A549 (cell line): ENCODE measurements at regions not wholly inside any gene's neighbourhood (a gene's known extent, or its start where the extent isn't known, plus 50 kb on each side); places are given as distances from the start of the nearest gene placed in this dataset.

ENCODE experiments used
- ATOH8 ChIP-seq: fragments of 250-450 bp; sonication (Bioruptor Pico); IDR thresholded peaks from 2 replicates; pipeline ENCODE4 v1.5.0; 2020; ENCODE audit warnings: low read depth, mild to moderate bottlenecking, moderate library complexity
- CHD2 ChIP-seq: fragments of 150-350 bp; IDR thresholded peaks from 2 replicates; pipeline ENCODE4 v1.6.1; 2014; ENCODE audit warnings: low read length; ENCODE audit not compliant: partially characterized antibody
- CTCF ChIP-seq: fragments of >200 bp; sonication (Bioruptor Twin); formaldehyde crosslinking; IDR thresholded peaks from 3 replicates; pipeline ENCODE4 v1.5.1; 2016
- EP300 ChIP-seq, 2 experiments: fragments of >200 bp; sonication (Bioruptor Twin); formaldehyde crosslinking; IDR thresholded peaks; 2 replicates in 1 of 2; 3 replicates in 1 of 2; pipeline ENCODE4 v1.6.1; 2016 to 2017
- FOSB ChIP-seq: fragments of 250-450 bp; sonication (Bioruptor Pico); IDR thresholded peaks from 2 replicates; pipeline ENCODE4 v1.5.0; 2020; ENCODE audit warnings: mild to moderate bottlenecking, moderate library complexity
- HES2 ChIP-seq: fragments of >200 bp; sonication (Bioruptor Twin); formaldehyde crosslinking; IDR thresholded peaks from 2 replicates; pipeline ENCODE4 v1.6.1; 2016
- MAFK ChIP-seq: fragments of 450-650 bp; IDR thresholded peaks from 2 replicates; pipeline ENCODE4 v1.6.1; 2014; ENCODE audit not compliant: partially characterized antibody
- POLR2A ChIP-seq: IDR thresholded peaks from 2 replicates; pipeline ENCODE4 v1.6.1; 2012; ENCODE audit warnings: mild to moderate bottlenecking, low read length
- RAD21 ChIP-seq, 2 experiments: fragments of >200 bp in 1 of 2; sonication (Bioruptor Twin) in 1 of 2; formaldehyde crosslinking in 1 of 2; IDR thresholded peaks in 1 of 2; conservative IDR thresholded peaks in 1 of 2; 2 replicates in 1 of 2; 3 replicates in 1 of 2; pipeline ENCODE4 v1.6.1; 2012 to 2018; ENCODE audit warnings: inconsistent platforms in 1 of 2
- USF2 ChIP-seq: fragments of 450-650 bp; IDR thresholded peaks from 2 replicates; pipeline ENCODE4 v1.6.1; 2014; ENCODE audit warnings: antibody characterized with exemption

GRCh38 chr6:150676344-150676743, 76.7 kb downstream of the PLEKHG1 start:
- TF ChIP-seq MAFK (no peak), CTCF (no peak), POLR2A (no peak), EP300 (IDR thresholded peaks at IDR 0.05) (no peak), HES2 (no peak), CHD2 (no peak), FOSB (CRISPR knock-in tag) (no peak), USF2 (no peak), ATOH8 (no peak), RAD21 (conservative IDR thresholded peaks at IDR 0.05 in 1 of 2, IDR thresholded peaks at IDR 0.05 in 1 of 2) (no peak)
